ENCODE measurements at regions not wholly inside any gene's neighbourhood (a gene's known extent, or its start where the extent isn't known, plus 50 kb on each side); places are given as distances from the start of the nearest gene placed in this dataset.
"Not testable (repeated sequence)": the region's sequence is repeated elsewhere in the genome, so short reads cannot be mapped to it uniquely, and the experiment has no call there.

GRCh38 chr4:23976423-23976822, 86.6 kb upstream of the PPARGC1A start:
- no peak for DNase-seq

GRCh38 chr4:23973308-23973855, 83.5 kb upstream of the PPARGC1A start:
- DNase-seq = no peak

GRCh38 chr4:23972805-23973204, 83.0 kb upstream of the PPARGC1A start:
- DNase-seq = no peak

- no peak for DNase-seq
These were observed 82.3 kb upstream of the PPARGC1A start for GRCh38 chr4:23972187-23972586.

GRCh38 chr4:23970201-23970850, 80.5 kb upstream of the PPARGC1A start:
- DNase-seq = no peak

GRCh38 chr4:23969635-23970145, 79.8 kb upstream of the PPARGC1A start:
- DNase-seq = no peak

GRCh38 chr4:23967281-23967680, 77.4 kb upstream of the PPARGC1A start:
- DNase-seq = no peak

- DNase-seq = no peak
These were observed 76.9 kb upstream of the PPARGC1A start for GRCh38 chr4:23966725-23967124.

- DNase-seq = no peak
These were observed 72.6 kb upstream of the PPARGC1A start for GRCh38 chr4:23962462-23962861.

GRCh38 chr4:23961395-23961794, 71.5 kb upstream of the PPARGC1A start:
- not testable (repeated sequence) for DNase-seq

- no peak for DNase-seq
These were observed 69.7 kb upstream of the PPARGC1A start for GRCh38 chr4:23959396-23960148.

- DNase-seq = no peak
These were observed 68.9 kb upstream of the PPARGC1A start for GRCh38 chr4:23958749-23959148.

- no peak for DNase-seq
These were observed 67.6 kb upstream of the PPARGC1A start for GRCh38 chr4:23957465-23957864.

- DNase-seq = no peak
These were observed 66.9 kb upstream of the PPARGC1A start for GRCh38 chr4:23956601-23957364.

- no peak for DNase-seq
These were observed 62.4 kb upstream of the PPARGC1A start for GRCh38 chr4:23952258-23952657.

- no peak for DNase-seq
These were observed 58.0 kb upstream of the PPARGC1A start for GRCh38 chr4:23947826-23948225.

- DNase-seq = no peak
These were observed 56.5 kb upstream of the PPARGC1A start for GRCh38 chr4:23946299-23946698.

GRCh38 chr4:23945451-23946017, 55.7 kb upstream of the PPARGC1A start:
- DNase-seq = no peak

- not testable (repeated sequence) for DNase-seq
These were observed 54.7 kb upstream of the PPARGC1A start for GRCh38 chr4:23944556-23944955.

GRCh38 chr4:23943478-23943877, 53.6 kb upstream of the PPARGC1A start:
- DNase-seq = no peak

- DNase-seq = no peak
These were observed 52.6 kb upstream of the PPARGC1A start for GRCh38 chr4:23942471-23942870.

Measured in NCI-H446 (cell line).